ENCODE measurements at regions not wholly inside any gene's neighbourhood (a gene's known extent, or its start where the extent isn't known, plus 50 kb on each side); places are given as distances from the start of the nearest gene placed in this dataset.

DNA sequence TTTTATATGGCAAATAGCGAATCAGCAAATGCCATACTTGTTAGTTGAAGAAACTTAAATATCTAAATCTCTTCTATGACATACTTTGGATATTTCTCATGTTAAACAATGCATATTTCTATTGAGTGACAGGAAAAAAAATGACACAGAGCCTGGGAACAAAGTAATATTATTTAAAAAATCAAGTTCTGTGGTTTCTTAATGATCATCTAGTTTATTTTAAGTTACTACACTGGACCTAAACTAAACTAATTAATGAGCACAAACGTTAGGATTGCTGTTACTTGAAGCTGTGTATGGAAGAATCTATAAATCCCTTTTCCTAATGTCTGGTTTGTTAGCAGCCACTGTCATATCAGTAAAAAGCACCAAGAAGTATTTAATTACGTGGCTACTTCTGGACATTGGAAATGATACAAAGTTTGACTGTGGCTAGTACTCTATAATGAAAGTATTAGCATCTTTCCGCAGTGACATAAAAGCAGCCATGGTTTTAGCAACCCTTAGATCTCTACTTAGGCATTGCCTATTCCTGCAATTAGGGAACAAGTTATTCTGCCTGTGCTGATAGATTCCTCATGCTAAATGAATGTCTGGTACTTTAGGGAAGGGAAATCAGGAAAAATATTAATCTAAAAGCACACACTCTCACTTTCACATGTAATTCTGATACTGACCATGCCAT, 981.7 kb upstream of the B3GALT2 start:
- FAIRE-seq (no peak), DNase-seq (ENCODE audit: insufficient read length, low spot score) (no peak)

DNA sequence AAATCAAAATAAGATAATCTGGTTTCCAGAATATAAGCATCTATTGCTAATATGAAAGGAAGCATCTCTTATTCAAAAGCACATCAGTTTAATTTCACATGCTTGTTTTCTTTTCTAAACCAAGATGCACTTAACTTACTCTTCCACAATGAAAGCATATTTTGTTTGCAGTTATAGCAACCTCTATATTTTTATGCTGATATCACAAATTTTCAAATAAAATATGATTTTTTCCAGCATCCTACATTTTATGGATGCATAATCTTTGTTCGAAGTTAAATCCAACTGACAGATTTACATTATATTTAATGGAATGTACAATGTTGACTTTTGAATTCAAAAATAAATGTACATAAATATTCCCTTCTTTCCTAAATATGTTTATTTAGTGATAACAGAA, 978.3 kb upstream of the B3GALT2 start:
- no peak for FAIRE-seq
- DNase-seq (ENCODE audit: insufficient read length, low spot score): no peak

DNA sequence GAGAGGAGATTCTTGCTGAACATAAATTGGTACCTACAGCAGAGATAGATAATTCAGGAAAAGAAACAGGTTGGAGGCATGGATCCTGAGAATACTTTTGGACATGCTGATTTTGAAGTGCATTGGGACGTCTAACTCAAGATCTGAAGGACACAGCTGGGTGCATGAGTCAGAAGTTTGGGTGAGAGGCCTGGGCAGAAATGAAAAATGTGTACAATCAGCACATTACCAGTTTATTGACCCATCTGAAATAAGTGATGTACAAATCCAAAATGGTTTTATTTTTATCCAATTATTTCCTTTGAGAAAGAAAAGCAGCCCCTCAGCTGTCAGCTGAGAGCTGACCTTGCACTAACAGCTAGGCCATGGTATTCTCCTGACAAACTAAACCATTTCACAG, 975.2 kb upstream of the B3GALT2 start:
- FAIRE-seq (no peak), DNase-seq (ENCODE audit: insufficient read length, low spot score) (no peak)

DNA sequence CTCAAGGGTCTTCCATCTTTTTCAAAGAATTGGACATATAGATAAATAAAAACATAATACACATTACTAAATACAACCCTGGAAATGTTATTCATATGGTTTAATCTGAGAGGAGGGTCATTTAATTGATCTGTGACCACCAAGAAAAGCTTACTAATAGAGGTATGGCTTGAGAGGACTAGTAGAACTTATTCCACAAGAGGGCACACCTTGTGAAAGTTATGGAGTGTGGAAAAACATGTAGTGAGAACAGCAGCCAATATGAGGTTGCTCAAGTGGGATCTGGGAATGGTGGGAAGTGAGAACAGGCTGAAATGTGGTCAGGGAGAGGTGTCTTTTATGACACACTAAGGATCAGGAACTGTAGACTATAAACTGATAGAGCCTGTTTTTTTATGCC, 973.5 kb upstream of the B3GALT2 start:
- FAIRE-seq (no peak), DNase-seq (ENCODE audit: insufficient read length, low spot score) (no peak)

DNA sequence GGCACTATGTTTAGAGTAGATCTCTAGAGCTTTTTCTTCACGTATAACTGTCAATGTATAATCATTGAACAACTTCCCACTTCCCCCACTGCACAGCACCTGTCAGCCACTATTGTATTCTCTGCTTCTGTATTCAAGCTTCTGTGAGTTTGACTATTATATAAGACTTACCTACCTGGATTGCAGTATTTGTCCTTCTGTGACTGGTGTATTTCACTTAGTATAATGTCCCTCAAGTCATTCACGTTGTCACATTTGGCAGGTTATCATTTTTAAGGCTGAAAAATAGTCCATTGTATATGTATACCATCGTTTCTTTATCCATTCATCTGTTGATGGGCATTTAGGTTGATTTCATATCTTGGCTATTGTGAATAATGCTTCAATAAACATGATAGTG, 969.5 kb upstream of the B3GALT2 start:
- DNase-seq (ENCODE audit: insufficient read length, low spot score) (no peak), FAIRE-seq (no peak)

DNA sequence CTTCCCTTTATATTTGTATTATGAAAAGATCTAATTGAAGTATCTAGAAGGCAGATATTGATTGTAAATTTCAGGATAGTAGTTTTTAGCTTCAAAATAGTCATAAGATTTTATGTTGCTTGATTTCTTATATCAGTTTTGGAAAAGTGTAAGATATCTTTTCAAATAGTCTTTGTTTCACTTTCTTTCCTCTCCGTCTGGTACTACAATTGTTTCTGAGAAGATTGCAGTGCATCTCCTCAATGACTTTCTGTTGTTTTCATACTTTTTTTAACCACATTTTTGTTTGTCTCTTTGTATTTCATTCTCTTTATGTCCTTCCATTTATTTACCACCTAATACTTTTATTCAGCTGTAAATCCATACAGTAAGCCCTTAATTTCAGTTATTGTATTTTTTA, 964.6 kb upstream of the B3GALT2 start:
- DNase-seq (ENCODE audit: insufficient read length, low spot score): no peak
- no peak for FAIRE-seq

DNA sequence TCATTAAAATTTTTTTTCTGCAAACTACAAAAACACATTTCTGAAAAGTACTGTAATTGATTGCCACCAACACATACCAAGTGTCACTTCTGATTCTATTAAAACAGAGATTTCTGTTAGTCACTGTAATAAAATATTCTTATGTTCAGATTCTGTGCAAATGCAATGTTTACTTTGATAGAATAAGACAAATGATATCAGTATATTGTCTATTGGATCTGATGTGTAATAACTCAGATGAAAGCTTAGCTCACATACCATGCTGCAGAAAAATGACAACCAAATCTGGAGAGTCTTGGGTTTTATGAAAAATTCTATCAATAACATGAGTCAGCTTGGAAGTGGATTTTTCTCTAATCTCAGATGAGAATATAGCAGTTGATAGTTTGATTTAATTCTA, 963.8 kb upstream of the B3GALT2 start:
- FAIRE-seq: no peak
- DNase-seq (ENCODE audit: insufficient read length, low spot score): no peak

DNA sequence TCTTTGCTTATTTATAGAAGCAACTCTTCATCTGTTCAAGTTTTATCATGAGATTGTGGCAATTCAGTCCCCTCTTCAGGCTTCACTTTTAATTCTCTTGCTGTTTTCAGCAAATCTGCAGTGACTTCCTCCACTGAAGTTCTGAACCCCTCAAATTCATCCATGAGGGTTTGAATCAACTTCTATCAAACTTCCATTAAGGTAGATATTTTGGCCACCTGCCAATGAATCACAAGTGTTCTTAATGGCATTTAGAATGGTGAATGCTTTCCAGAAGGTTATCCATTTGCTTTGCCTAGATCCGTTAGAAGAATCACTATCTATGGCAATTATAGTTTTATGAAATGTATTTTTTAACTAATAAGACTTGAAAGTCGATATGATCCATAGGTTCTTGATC, 946.7 kb upstream of the B3GALT2 start:
- no peak for DNase-seq (ENCODE audit: insufficient read length, low spot score)
- no peak for FAIRE-seq

DNA sequence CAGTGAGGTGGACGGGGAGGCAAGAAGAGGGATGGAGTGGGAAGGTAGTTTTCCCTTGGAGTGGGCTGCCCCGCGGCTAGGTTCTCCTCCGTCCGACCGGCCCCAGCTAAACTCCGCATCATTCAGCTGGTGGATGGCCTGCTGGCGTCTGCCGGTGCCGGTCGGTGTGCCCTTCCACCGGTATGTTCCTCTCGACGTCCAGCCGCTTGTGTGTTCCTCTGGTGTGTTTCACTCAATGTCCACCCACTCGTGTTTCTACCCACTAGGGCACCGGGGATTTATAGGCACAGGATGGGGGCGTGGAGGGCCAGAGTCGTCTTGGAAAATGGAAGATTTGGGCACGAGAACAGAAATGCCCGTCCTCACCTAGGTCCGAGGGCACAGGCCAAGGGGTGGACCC, 931.7 kb upstream of the B3GALT2 start:
- FAIRE-seq (no peak), DNase-seq (ENCODE audit: insufficient read length, low spot score) (no peak)

DNA sequence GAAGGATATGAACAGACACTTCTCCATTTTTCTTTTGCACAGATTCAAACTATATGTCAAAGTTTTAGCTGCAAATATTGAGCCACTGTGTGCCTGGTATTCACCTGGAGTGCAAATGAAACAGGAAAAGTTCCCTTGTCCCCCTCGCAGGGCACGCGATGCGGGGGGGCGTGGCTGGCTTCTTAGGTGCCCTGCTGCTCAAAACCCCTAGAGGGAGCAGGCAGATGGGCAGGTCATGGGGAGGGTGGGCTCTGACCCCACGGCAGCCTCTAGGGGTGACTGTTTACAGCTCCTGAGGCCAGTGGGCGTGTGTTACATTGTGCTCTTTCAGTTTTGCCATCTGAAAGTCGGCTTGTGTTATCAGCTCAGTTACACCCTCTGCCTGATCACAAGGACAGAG, 931.2 kb upstream of the B3GALT2 start:
- FAIRE-seq (no peak), DNase-seq (ENCODE audit: insufficient read length, low spot score) (no peak)

DNA sequence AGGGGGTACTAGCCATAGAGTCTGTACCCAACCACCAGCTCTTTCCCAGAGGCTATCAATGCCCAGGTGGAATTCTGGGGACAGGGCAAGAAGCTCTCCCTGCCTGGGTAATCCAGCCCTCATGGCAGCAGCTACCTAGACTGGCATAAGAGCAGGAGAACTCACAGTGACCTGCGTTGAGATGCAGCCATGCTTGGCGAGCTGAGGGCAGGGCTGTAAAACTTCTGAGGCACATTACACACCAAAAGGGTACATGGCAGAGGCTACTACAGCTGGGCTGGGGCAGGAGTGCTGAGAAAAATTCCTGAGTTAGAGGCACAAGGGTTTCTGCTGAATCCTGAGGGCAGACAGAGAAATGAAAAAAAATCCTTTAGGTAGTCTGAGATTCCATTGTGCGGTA, 927.9 kb upstream of the B3GALT2 start:
- DNase-seq (ENCODE audit: insufficient read length, low spot score): no peak
- no peak for FAIRE-seq

DNA sequence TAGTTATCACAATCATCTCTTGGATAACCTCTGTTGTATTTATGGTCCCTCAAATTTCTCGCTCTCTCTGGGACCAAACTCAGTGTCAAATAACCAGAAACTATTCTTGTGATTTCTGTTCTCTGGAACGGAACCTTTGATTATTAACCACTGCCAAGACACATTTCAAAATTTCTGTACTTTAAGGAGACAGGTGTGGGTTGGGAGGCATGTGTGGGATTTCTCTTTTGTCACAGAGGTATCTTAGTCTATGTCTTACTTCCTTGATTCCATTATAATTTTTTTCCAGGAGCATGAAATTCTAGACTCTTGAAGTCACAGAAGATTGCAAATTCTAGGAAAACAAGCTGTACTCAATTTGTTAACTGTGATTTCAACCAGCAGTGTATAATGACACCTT, 919.0 kb upstream of the B3GALT2 start:
- DNase-seq (ENCODE audit: insufficient read length, low spot score) (no peak), FAIRE-seq (no peak)

DNA sequence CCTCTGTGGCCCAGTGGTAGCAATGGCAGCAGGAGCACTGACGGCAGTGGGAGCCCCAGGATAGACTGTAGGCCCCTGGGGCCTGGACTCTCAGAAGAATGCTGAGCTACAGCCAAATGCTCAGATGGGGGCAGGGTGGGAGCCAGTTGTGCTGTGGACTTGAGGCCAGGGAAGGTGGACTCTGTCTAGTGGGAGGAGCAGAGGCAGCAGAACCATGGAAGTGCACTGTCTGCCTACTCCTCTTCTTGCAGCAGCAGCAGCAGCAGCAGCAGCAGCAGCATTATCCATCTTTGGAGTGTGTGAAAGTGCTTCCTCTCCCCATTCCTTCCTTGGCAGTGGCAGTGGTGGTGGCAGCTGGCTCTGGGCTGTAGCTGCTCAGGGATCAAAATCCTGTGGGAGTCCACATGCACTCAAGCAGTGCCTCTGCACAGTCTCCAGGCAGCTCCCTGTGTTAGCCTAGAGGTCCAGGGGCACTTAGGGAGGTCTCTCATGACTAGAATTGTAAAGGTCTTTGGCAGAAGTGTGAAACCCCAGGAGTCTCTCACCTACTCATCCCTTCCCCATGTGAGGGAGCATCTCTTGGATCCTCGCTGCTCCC, 917.9 kb upstream of the B3GALT2 start:
- DNase-seq (ENCODE audit: insufficient read length, low spot score) (no peak), FAIRE-seq (no peak)

DNA sequence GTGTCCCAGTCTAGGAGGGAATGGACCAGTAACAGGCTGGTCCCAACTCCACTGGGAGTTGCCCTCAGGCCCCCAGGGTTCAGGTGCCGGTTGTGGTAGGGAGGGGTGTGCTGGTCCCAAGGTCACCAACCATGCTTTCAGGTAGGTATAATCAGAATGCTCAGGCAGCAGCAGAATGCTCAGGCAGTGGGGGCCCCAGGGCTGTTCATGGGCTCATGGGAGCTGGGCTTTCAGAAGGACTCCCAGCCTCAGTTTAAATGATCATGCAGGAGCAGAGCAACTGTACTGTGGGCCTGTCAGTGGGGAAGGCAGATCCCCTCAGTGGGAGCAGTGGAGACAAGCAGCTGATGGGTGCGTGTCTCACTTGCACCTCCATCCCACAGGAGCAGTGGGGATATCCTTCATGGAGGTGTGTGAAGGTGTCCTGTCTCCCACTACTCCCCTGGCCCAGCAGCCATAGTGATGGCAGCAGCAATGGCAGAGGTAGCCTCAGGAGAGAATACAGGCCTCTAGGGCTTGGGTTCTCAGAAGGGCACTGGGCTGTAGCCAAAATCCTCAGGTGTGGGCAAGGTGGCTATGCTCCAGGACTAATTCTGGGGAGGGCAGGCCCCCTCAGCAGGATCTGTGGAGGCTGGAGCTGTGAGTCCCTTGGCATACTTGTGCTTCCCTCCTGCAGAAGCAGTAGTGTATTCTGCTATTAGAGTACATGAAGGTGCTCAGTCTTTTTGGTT, 917.3 kb upstream of the B3GALT2 start:
- no peak for DNase-seq (ENCODE audit: insufficient read length, low spot score)
- no peak for FAIRE-seq

DNA sequence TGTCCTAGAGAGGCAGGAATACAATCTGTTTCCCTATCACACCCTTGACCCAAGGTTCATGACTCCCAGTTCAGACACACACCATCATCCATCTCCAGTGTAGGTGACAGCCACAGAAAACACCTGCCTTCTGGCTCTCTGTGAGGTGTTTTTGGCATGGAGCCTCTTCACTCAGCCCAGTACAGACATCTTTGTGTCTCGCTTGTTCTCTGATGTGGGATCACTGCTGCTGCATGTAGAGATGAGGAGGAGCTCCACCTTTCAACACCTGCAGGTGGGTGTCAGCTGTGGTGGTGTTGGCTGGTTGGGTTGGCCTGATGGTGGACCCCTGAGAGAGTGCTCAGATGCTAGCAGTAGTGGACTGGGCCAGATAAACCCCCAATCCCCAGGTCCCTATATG, 916.7 kb upstream of the B3GALT2 start:
- FAIRE-seq: no peak

DNA sequence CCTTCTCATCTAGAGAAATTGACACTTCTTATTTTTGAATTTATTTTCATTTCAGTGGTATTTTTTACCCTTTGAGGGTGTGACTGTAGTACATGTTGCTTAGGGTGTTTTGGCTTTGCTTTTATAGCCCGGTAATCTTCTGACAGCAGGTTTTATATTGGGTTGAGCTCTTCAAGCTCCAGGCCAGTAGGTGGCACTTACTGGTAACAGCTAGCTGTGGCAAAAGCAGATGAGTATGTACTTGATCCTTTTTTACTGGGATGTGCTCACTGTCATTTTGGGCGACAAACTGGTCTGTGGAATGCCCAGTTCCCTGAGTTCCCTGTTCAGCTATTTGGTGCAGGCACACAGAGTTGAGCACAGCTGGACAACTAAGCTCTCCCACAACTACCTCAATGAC, 916.2 kb upstream of the B3GALT2 start:
- FAIRE-seq (no peak), DNase-seq (ENCODE audit: insufficient read length, low spot score) (no peak)

More for the DNA sequence above, 916.7 kb upstream of the B3GALT2 start:
- no peak for DNase-seq (ENCODE audit: insufficient read length, low spot score)

DNA sequence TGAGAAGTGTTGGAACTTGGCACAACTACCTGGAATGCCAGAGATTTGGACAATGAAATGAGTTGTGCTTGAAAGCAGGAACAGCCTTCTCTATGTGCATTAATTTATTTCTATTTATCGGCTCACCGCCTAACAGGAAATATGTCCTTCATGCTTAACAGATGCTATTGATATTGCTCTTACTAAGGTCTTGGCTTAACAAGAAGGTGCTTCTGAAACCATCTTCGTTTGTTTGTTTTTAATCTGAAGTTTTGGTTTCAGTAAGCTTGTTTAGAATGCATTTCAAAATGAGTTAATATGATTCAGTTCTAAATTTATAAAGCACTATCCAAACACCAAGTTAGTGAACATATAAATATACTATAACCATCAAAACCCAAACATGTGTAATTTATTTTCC, 898.3 kb upstream of the B3GALT2 start:
- no peak for FAIRE-seq

DNA sequence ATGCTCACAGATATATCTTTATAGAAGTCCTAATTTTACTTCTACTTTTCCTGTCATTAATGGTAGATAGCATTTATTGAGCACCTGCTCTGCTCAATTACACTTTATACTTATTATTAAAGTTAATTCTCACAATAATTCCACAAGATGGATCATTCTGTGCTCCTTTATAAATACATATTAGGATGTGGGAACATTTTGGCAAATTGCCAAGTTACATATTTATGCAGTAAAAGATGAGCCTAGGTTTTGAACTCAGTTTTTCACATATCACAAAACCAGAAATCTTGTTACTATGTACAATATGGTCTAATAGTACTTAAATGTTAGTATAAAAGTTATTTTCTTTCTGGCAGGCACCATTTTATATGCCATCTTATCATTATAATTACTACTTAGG, 895.0 kb upstream of the B3GALT2 start:
- DNase-seq (ENCODE audit: insufficient read length, low spot score): no peak
- FAIRE-seq: no peak

More for the DNA sequence above, 898.3 kb upstream of the B3GALT2 start:
- no peak for DNase-seq (ENCODE audit: insufficient read length, low spot score)

DNA sequence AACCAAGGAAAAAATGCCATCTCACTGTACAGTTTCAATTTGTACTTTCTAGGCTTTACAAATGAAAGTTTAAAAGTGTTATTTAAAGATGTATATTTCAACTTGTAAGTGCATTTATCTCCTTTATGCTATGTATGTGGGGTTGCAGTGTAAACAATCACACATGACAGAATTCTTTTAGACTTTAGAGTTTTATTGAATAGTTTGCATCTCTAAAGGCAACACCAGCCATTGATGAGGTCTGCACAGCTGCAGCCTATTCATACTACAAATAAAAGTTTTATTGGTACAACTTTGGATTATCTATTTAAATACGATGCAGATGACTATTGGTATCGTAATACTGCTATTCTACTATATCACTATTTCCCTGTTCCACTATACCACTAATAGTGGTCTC, 894.4 kb upstream of the B3GALT2 start:
- FAIRE-seq: no peak
- no peak for DNase-seq (ENCODE audit: insufficient read length, low spot score)

DNA sequence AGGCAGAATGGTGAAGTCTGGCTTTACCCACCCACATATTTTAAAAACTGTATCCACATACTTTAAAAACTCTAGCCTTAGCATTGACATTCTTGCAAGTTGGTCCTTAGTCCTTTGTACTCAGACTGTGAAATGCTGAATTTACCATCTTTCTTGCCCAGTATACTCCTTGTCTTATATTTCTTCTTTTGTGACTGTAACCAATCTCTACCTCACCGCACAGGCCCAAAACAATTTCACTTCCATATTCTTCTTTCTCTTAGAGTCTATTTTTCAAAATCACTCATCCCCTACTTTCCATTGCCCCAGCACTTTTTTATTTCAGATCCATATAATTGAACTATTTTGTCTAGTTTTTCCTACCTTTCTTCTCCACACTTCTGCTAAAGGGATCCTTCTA, 892.4 kb upstream of the B3GALT2 start:
- DNase-seq (ENCODE audit: insufficient read length, low spot score): no peak
- no peak for FAIRE-seq

DNA sequence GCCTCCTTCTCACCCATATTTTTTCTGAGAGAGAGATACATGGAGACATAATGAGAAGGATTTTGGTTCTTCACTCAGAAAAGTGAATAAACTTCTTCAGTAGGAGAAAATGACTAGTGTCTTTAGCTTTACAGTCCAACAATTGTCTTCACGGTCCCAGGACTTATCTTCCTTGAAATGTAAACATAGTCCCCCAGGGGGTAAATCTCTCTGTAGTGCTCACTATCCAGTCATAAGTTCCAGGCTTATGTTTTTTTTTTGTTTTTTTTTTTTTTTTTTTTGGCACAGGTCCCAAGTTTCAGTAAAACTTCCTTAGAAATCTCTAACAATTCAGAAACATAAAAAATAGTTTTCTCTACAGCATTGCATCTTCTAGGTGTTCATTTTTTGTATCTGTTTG, 890.2 kb upstream of the B3GALT2 start:
- DNase-seq (ENCODE audit: insufficient read length, low spot score): no peak
- no peak for FAIRE-seq

DNA sequence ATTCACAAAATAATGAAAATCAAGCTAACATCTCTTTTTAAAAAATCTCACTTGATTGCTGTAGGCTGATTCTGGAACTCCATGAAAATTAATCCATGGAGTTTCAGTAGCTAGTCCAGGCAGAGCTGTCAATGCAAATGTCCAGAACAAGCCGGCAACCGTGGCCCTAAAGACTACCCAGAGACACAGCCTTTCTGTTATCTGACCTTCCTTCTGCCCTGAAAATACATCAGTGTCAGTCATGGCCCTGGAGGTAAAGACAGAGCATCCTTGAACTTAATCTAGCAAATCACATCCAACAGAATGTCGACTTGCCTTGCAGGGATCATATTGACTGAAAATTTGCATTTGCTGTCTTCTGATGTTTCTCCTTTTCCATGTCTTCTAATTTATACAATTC, 887.4 kb upstream of the B3GALT2 start:
- FAIRE-seq: no peak
- no peak for DNase-seq (ENCODE audit: insufficient read length, low spot score)

All from GM19239 (cell line).